ENCODE measurements at regions not wholly inside any gene's neighbourhood (a gene's known extent, or its start where the extent isn't known, plus 50 kb on each side); places are given as distances from the start of the nearest gene placed in this dataset.

GRCh38 chr18:66252703-66253102 is 351.2 kb downstream of the CDH19 start:
- TF ChIP-seq EZH2 (IDR thresholded peaks at IDR 0.05; ENCODE audit: borderline replicate concordance, control insufficient read depth, low read depth, low read length) = no peak
- no peak for TF ChIP-seq CTCF (IDR thresholded peaks at IDR 0.05 in 2 of 3, conservative IDR thresholded peaks at IDR 0.05 in 1 of 3; ENCODE audit: control insufficient read depth in 2 of 3, extremely low read depth in 1 of 3, insufficient read depth in 1 of 3, low read depth in 3 of 3, low read length in 3 of 3)
- no peak for TF ChIP-seq POLR2A (IDR thresholded peaks at IDR 0.05; ENCODE audit: low read depth, low read length)
- TF ChIP-seq TCF7 (IDR thresholded peaks at IDR 0.05; ENCODE audit: borderline replicate concordance) = no peak
- no peak for TF ChIP-seq ATF7 (IDR thresholded peaks at IDR 0.05; ENCODE audit: low read depth)
- TF ChIP-seq CEBPB (IDR thresholded peaks at IDR 0.05; ENCODE audit: borderline replicate concordance in 1 of 2, low read depth in 2 of 2, low read length in 2 of 2) = no peak
- TF ChIP-seq TAF1 (IDR thresholded peaks at IDR 0.05; ENCODE audit: borderline replicate concordance, low read depth, low read length) = no peak
- no peak for TF ChIP-seq POLR2AphosphoS5 (IDR thresholded peaks at IDR 0.05; ENCODE audit: low read length)
- no peak for TF ChIP-seq CBX5 (IDR thresholded peaks at IDR 0.05; ENCODE audit: low read depth)
- no peak for TF ChIP-seq SREBF2 (IDR thresholded peaks at IDR 0.05; ENCODE audit: low read length)
- no peak for TF ChIP-seq YY1 (IDR thresholded peaks at IDR 0.05; ENCODE audit: low read depth, low read length)
- TF ChIP-seq MYC (IDR thresholded peaks at IDR 0.05; ENCODE audit: insufficient read depth, insufficient read length, insufficient replicate concordance, low read length, severe bottlenecking) = no peak
